Stimulated activated CD4-positive, alpha-beta T cell treated with anti-CD3 and anti-CD28 coated beads, Interleukin-12 subunit alpha, Interleukin-12 subunit beta, amount 100 ng/mL, for 4 hours (primary cell): ENCODE measurements at regions not wholly inside any gene's neighbourhood (a gene's known extent, or its start where the extent isn't known, plus 50 kb on each side); places are given as distances from the start of the nearest gene placed in this dataset.

ENCODE experiments used
- DNase-seq: peaks from one replicate; pipeline ENCODE4 v3.0.0-alpha.2; 2020

DNA sequence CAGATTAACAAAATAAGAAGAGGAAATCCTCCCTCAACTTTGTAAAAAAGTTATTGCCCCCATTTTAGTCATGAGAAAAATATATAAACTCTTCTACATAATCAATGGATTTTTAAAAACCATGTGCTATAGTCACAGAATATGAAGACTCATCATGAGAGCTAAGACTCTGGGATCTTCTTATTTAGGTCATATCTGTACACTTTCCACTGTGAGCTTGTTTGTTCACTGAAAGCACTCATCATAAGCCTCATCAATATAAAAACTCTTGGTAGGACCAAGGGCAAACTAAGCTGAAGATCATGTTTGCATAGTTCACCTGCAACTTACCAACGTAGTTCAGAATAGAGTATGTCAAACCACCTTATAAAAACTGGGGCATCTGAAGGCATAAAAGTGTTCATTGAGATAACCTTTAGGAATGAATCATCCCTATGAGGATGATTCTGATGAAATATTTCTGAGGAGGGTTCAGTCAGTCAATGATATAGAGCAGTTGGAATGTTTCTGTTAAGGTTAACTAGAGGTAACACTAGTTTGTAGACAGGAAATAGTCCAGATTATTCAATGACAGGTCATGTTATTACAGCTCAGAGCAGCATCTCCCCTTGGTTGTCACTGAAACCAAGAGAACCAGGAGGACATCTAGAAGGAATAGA is 289.9 kb upstream of the SMC2 start:
- DNase-seq = no peak

DNA sequence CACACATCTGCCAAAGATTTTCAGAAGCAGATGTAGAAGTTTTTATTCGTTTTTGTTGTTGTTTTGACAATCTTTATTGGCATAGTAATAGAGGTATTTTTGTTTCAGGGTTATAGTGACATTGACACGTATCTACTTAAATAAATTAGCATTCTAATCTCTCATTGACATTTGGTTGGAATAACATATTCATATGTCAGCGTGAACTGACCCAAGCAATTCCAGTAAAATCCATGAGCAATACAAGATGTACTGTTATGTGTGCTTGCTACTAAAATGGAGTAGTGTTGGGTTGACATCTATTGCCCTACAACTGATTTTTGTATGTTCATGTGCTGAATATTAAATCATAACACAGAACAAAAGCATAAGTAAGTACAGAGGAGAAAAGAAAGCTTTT is 284.4 kb upstream of the SMC2 start:
- DNase-seq = no peak

DNA sequence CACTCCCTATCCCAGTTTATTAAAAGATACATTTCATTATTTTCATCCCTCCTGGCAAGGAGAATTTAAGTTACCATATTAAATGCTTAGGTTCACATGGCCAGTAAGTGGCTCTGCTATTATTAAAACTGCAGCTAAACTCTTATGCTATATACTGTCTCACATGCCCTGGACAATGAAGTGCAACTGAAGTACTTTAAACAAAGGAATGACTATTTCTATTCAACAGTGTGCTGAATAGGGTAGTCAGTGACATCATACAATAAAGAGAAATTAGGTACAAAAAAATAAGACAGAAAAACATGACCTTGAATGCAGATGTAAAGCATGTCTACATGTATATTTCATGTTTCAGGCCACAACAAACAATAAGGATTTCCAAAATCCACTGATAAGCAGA is 282.6 kb upstream of the SMC2 start:
- DNase-seq = no peak

DNA sequence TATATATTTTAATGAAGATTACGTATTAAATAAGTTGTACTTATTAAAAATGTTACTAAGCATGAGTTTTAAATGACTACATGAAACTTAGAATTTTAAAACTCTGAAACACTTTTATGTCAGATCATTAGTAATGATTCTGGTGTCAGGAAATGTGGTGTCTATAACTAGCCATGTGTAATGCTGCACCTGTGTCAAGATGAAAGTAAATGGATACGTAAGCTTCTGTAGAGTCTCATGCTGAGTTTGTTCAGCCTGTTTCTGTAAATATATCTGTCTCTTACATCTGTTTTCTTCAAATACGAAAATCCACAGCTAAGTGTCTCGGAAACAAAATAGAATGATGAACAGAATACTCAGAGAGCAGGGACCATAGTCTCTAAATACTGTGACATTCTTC is 278.0 kb upstream of the SMC2 start:
- DNase-seq = no peak

DNA sequence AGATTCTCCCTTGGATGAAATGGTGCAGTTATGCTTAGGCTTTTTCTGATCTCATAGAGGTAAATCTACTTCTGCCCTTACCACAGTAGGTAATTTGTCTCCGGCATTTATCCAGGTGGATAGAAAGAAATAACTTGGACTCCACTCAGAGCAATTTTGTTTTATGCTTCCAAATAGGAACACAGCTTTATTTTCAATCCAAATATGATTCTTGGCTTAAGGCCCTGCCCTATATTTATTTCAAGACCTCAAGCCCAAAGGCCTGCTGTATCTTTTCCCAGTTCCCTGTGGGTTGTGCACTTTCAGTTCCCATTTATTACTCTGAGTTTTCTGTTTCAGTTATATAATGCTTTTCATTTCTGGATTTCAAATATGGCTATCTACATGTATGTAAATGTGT is 274.2 kb upstream of the SMC2 start:
- no peak for DNase-seq

DNA sequence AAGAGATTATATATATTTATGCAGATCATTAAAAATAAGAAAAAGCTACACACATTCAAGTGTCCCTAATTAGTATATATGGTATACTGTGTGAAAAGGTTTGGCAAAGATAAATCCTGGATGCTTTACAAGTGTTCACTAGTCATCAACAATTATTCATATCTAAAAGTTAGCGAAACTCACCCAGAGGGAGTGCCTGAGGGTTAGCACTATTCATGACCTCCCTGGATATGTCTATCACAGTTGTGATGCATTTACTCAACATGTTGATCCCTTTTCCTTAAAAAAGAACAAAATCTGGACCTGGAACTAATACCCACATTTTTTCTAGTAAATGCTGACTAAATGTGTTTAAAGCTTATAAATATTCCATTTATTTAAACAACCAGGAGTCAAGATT is 273.0 kb upstream of the SMC2 start:
- DNase-seq = no peak

DNA sequence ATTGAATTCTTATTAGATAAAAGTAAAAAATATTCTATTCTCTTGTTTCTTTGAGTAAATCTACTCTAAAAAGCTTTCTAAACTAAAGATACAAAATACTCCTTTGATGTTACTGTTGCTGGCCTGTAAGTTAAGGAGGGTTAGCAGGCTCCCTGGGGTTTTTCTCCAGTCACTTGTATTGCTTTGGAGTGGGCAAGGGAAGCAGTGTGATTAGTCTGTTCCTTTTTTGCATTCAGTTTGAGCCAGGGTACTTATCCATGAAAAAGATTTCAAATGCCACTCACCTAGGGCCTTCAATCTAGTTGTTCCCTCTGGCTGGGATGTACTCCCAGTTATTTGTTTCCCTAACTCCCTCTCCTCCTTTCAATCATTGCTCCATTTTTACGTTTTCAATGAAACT is 256.2 kb upstream of the SMC2 start:
- no peak for DNase-seq

DNA sequence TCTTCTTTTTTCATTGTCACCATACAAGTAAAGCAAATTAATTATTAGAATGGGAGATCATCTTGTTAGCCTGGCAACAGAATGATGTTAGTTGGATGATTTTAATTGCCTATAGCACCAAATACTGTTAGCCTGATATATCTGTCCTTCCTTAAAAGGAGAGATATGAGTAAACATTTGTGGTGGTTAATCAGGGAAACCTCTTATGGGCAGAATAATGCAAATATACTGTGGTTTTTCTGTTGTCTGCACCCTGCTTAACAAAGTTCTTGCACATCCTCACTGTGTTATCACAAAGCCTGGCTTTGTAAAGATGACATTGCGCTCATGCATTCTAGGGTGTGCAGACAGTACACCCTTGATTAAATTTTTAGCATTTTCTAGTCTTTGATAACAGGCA is 254.9 kb upstream of the SMC2 start:
- no peak for DNase-seq

DNA sequence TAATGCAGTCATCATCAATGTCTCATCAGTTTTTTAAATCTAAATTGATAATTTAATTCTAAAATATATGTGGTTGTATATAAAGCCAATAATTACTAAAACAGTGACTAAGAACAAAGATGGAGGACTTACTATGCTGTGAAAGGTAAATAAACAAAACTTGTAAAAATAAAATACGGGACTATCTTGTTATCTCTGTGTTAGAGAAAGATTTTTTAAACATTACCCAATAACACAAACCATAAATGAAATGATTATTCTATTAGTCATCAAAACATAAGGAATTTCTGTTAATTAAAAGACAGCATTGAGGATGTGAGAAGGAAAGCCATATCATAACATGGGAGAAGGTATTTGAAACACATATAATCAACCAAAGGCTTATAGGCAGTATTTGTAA is 226.2 kb upstream of the SMC2 start:
- DNase-seq = no peak

DNA sequence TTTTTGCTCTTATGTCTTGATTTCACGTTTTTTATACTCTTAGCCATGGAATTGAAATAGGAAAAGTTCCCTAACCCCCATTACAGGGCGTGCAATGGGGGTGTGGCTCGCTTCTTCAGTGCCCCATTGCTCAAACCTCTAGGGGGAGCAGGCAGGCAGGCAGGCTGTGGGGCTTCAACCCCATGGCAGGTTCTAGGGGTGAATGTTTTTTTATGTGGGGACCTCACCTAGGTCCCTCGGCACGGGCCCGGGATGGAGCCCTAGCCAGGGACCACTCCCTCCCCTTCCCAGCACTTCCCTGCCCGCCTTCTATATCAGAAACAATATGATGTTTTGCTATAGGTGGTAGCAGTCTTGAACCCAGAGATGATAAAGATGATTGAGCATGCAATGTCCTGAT is 221.3 kb upstream of the SMC2 start:
- no peak for DNase-seq

DNA sequence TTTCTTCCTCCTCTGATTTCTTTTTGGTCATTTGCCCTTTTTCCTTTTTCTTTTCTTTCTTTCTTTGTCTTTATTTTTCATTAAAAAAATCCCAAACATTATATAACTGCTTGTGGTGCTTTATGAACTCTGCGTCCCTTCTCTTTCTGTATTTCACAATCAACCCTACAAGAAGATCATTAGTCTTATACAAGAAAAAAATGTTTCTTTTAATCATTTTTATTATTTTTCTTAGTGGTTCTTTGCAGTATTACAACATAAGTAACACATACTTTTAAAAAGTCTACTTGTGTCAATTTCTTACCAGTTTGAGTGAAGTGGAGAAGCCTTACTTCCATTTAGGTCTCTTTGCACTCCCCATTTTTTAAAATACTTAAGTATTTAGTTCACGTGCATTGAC is 212.7 kb upstream of the SMC2 start:
- no peak for DNase-seq

DNA sequence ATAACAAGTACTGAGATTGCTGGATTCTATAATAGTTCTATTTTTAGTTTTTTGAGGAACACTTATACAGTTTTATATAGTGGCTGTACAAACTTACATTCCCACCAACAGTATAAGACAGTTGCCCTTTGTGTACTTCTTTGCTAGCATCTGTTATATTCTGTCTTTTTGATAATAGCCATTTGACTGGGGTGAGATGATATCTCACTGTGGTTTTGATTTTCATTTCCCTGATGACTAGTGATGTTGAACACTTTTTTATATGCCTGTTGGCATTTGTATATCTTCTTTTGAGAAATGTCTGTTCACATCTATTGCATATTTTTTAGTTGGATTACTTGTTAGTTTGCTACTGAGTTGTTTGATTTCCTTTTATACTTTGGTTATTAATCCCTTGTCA is 204.1 kb upstream of the SMC2 start:
- DNase-seq = no peak

DNA sequence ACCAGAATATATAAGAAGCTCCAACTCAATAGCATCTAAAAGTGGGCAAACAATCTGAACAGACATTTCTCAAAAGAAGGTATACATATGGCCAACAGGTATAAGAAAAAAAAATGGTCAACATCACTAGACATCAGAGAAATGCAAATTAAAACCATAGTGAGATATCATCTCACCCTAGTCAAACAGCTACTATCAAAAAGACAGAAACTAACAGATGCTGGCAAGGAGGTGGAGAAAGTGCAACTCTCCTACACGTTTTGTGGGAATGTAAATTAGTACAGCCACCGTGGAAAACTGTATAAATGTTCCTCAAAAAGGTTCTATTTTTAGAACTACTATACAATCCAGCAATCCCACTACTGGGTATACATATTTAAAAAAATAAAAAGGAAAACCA is 199.9 kb upstream of the SMC2 start:
- DNase-seq = no peak

DNA sequence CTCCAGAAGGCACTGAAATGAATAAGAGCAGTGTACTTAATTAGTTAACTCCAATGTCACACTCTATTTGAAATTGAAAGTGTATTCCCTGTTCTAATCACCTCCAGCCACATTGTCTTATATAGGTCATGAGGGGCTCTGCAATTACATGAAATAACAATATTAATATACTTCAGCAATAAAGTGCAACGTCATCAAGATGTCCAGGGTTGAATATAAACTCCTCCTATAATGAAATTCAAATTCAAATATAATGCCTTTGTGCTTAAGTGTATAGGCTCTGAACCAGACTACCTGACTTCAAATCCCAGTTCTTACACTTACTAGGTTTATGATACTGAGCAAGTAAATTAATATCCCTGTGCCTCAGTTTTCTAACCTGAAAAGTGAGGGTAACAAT is 195.6 kb upstream of the SMC2 start:
- no peak for DNase-seq

DNA sequence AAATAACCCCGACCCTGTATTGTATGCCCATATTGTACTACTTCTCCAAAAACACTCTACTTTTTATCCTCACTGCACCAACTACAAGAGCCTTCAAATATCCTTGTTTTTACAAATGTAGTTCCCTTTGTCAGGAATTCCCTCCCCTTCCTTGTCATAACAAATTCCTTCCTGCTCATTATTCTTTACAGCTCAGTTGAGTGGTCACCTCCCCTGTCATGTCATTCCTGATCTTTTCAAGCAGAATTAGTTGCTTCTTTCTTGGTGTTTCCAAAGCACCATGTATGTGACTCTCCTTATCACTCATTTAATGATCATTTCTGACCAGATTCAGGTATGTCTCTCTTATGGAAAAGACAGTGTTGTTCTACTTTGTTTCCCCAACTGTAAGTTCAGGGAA is 194.2 kb upstream of the SMC2 start:
- no peak for DNase-seq

DNA sequence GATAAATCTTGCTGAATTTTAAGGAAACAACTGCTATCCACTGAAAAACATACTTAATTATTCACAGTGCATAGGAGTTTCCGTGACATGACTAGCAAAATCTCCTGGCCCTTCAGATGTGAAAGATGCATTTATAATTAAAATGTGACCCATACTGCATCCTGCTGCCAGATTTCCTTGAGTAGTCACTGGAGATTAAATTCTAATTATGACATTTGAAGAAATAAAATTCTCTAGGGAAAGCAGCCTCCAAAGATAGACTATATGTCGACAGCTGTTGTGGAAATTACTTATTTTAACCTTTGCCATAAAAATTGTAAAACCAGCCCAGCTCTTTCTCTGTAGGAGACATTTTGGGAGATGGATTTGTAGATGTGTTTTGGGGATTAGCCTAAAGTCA is 193.6 kb upstream of the SMC2 start:
- no peak for DNase-seq

DNA sequence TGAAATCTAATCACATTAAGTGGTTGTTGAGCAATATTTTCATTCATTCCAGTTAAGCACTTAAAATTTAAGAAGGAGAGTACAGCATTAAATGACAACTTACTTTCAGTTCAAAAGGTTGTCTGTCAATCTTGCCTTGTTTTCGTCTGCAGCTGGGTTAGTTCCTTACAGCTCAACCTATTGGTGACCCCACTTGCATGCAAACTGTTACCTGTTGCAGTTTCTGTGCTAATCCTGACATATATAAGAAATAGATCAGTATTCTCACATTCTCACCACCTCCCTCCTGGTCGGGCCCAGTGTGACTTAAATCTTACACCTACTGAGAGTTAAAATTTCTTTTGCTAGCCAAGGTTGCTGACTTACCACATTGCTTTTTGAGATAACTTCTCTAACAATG is 191.8 kb upstream of the SMC2 start:
- DNase-seq = no peak

DNA sequence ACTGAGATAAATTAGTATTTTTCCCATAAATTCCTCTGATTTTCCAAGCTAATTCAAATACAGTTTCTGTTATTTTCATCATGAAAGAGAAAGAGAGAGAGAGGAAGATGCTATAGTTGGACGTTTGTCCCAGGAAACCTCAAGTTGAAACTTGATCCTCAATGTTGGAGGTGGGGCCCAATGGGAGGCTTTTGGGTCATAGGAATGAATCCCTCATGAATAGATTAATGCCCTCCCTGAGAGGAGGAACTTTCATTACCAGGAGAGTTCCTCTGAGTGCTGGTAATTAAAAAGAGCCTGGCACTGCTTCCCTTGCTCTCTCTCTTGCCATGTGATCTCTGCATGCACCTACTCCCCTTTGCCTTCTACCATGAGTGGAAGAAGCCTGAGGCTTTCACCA is 189.9 kb upstream of the SMC2 start:
- DNase-seq = no peak

DNA sequence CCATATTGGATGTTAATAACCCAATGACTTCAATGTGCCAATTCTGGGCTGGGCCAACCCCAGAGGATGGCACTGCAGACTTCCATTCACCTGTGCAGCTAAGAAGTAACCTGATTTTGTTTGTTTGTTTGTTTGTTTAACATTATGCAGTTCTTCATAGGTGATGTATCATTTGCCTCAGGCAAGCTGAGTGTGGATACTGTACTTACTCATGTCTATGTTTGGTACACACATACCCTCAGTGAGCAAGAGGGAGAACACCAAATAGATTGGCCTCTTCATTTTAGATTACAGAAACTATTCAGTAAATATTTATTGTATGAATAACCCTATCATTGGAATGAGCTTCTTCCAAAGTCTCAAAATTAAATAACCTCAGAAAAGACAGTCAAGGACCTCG is 180.2 kb upstream of the SMC2 start:
- no peak for DNase-seq

DNA sequence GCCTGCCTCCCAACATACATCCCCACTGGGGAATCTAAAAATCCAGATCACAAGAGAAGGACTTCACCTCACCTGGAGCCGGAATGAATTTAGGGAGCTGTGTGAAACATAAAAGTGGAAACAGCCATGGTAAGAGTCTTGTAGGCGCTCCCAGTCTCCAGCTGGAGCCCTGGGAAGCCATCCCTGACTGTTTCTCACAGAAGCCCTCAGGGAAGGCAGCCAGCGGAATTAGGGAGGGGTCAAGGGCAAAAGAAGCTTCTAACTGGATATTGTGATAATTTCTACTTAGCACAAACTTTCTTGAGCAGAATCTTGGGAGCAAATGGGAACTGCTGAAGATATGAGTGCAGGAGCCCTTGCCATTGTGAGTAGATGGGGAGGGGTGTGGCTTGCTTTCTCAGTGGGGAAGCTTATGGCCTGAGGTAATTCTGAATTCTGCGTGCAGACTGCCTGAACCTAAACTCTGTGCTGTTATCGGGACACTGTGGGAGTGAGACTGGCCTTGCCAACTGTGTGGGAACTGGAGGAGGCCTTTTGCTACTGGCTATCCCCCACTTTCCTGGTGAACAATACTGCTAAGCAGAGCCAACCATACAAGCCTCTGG is 174.4 kb upstream of the SMC2 start:
- no peak for DNase-seq

DNA sequence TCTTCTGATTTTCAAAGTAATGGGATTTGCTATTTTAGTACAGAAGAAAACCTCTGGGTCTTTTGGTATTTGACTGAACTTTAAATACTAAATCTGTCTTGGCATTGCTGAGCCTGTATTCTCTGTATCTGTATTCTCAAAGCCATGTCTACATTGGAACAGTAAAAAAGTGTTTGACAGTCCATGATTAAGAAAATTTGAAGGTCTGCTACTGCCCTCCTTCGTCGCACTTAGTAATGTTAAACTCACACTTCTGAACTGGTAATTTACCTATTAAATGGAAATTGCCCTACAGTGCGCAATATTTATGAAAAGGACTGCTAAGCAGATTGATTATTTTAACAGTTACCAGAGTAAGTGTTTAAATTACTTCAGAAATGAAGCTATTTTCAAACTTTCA is 165.7 kb upstream of the SMC2 start:
- DNase-seq = no peak

DNA sequence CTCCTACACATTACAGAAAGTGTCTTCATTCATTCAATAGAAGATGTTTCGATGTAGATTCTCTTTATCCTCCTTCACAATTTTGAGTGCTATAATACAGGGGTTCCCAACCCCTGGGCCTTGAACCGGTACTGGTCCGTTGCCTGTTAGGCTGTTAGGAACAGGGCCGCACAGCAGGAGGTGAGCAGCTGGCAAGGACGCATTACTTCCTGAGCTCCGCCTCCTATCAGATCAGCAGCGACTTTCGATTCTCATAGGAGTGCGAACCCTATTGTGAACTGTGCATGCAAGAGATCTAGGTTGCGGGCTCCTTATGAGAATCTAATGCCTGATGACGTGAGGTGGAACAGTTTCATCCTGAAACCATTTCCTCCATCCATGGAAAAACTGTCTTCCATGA is 153.0 kb upstream of the SMC2 start:
- no peak for DNase-seq

DNA sequence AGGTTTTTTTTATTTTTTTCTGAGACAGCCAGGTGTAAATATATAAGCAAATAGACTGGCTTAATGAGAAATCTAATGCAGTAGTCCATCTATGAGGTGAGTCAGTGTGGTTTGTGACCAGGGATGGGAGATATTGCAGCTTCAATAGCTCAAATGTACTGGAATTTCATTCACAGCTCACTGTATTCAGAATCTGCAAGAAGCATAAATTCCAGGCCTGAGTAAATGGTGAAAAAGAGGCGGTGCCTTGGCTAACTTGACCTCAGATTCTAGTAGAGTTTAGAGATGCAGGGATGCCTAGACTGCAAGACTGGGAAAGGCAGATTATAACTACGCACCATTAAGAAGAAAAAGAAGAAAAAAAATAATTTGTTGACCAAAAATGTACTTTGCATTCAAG is 151.9 kb upstream of the SMC2 start:
- no peak for DNase-seq

DNA sequence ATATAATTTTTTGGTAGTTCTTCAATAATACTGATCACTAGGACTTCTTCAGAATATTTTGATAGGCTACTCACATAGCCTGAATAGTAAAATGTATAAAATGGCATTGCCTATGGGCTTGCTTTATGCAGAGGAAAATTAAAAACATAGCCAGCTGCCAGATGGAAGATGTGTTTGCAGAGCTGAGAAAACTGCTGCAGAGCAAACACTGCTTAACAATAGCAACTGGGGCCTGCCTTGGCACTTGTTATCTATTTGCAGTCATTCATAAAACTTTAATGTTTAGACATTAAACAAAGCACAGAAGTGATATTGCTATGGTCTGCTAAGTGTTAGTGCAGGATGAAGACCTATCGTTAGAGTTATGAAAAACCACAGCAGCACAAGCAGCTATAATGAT is 151.5 kb upstream of the SMC2 start:
- no peak for DNase-seq

DNA sequence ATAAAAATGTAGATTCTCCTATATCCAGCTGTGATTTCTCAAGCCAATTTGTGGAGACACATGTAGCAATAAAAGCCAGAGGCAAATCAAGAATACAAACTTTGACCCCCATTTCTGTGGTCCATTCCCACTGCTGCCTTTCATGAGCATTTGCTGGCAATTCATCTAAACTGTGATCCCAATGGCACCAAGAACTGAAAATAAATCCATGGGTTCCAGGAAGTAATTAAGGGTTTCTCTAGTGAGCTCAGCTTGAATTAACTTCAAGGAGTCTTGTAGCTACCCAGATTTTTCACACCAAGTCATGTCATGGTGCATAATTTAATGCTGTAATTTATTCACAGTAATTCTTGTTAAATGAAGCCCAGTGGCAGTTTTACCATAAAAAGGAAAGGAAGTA is 145.0 kb upstream of the SMC2 start:
- no peak for DNase-seq

DNA sequence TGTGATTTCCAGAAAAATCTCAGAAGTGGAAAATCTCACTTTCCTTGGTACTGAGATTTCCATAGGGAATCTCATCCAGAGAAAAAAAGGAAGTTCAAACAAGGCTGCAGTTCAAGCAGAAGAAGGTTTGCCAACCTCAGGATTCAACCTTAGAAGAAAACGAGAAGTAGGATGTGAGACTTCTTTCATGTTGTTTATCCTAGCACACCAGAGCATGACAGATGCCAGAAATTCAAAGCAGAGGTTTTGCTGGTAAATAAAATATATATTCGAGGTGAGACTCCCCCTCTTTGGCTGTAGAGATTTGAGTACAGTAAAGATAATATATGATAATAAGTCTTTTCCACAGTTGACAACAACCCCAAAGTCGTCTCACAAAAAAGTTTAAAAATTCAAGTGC is 116.9 kb upstream of the SMC2 start:
- DNase-seq = no peak
